Right lobe of liver (tissue), 6 donors: ENCODE measurements at regions not wholly inside any gene's neighbourhood (a gene's known extent, or its start where the extent isn't known, plus 50 kb on each side); places are given as distances from the start of the nearest gene placed in this dataset.

Source experiments
- ATAC-seq, 4 donors: fragments of 200-7000 bp; cut with Tn5 transposase; one replicate each; pipeline ENCODE4 v1.9.1; 2020; ENCODE audit warnings: mild to moderate bottlenecking in 4 of 4, moderate library complexity in 4 of 4
- DNase-seq, 3 donors: peaks; one replicate each; pipeline ENCODE4 v3.0.0-alpha.2; 2020
- H3K27ac ChIP-seq, 3 donors: fragments of 200-600 bp; one replicate each; pipeline ENCODE4 v1.8.0; 2022
- H3K27me3 ChIP-seq, 2 donors: fragments of 200-600 bp; one replicate each; pipeline ENCODE4 v1.8.0; 2022
- H3K36me3 ChIP-seq, 4 donors: fragments of 200-600 bp; sonication (generic) in 1 of 4; one replicate each; pipeline versions ENCODE4 v1.5.1 to v1.8.0; 2017 to 2022; ENCODE audit warnings: control low read depth in 1 of 4
- H3K4me1 ChIP-seq, 4 donors: fragments of 200-600 bp; sonication (generic) in 1 of 4; one replicate each; pipeline versions ENCODE4 v1.5.1 to v1.8.0; 2017 to 2022; ENCODE audit warnings: control low read depth in 1 of 4
- H3K4me3 ChIP-seq, 3 donors: fragments of 200-600 bp; one replicate each; pipeline ENCODE4 v1.8.0; 2022
- H3K9me3 ChIP-seq, 4 donors: fragments of 200-600 bp; sonication (generic) in 1 of 4; one replicate each; pipeline versions ENCODE4 v1.5.1 to v1.8.0; 2017 to 2022; ENCODE audit warnings: control low read depth in 1 of 4
- CTCF ChIP-seq, 4 donors: fragments of 200-600 bp in 3 of 4; fragments of 450-650 bp in 1 of 4; IDR thresholded peaks; one replicate each; pipeline versions ENCODE4 v1.5.1 to v1.8.0; 2016 to 2022; ENCODE audit warnings: antibody characterized with exemption in 4 of 4, mild to moderate bottlenecking in 2 of 4
- POLR2A ChIP-seq: fragments of 450-650 bp; IDR thresholded peaks from one replicate; pipeline ENCODE4 v1.6.1; 2017; ENCODE audit warnings: antibody characterized with exemption, mild to moderate bottlenecking
- WGBS: methylation state at CpG from one replicate; pipeline ENCODE4 v1.1.6; 2018; ENCODE audit warnings: low coverage, low lambda C conversion rate; ENCODE audit not compliant: insufficient coverage; ENCODE audit errors: missing lambda C conversion rate; 5-methylcytosine and 5-hydroxymethylcytosine counted together
- intact Hi-C, 2 donors: fragments of 100-400 bp; cut with DNase I; formaldehyde crosslinking; loops; one replicate each; pipeline versions ENCODE4 v1.11.2 to v1.14.1; 2022
- donor health status: DM: no; HTN: yes; CAD: no.
- donor health status: DM: no; HTN: no; CAD: no.
- donor health status: DM: no; HTN: no; CAD: no.
- donor health status: DM: no; HTN: yes; CAD: no.
- donor health status: DM: no; HTN: yes; CAD: no.

- Histone ChIP-seq H3K4me3 (no peak overlapping the region), H3K36me3 (no peaks in the 10 kb centered on the region), H3K9me3 (no peaks in the 10 kb centered on the region), H3K27ac (no peak overlapping the region), H3K27me3 (no peaks in the 10 kb centered on the region), H3K4me1 (no peaks in the 10 kb centered on the region)
- TF ChIP-seq POLR2A, result no peak
- 45% methylated on average over 2 of the region's 3 CpGs for WGBS
- intact Hi-C loops, result no loop called here
- no peak for DNase-seq
- ATAC-seq, result no peak
Observed at GRCh38 chr2:60371681-60372080, 181.8 kb downstream of the BCL11A start.

- no peaks in the 10 kb centered on the region for H3K9me3 ChIP-seq
- H3K4me3 ChIP-seq, result no peak overlapping the region
- WGBS, result 84% methylated on average over 8 of the region's 9 CpGs
- H3K36me3 ChIP-seq, result no peaks in the 10 kb centered on the region
- H3K4me1 ChIP-seq, result no peaks in the 10 kb centered on the region
- no peak overlapping the region for H3K27ac ChIP-seq
- TF ChIP-seq CTCF (IDR thresholded peaks at IDR 0.05), result no peak
- TF ChIP-seq POLR2A, result no peak
- no peak for ATAC-seq
- intact Hi-C loops, result no loop called here
- H3K27me3 ChIP-seq, result no peaks in the 10 kb centered on the region
- no peak for DNase-seq
Observed at GRCh38 chr2:60371219-60371618, 182.2 kb downstream of the BCL11A start.

- TF ChIP-seq POLR2A (no peak), CTCF (IDR thresholded peaks at IDR 0.05) (no peak)
- Histone ChIP-seq H3K9me3 (no peaks in the 10 kb centered on the region), H3K27ac (no peak overlapping the region), H3K4me3 (no peak overlapping the region), H3K36me3 (no peaks in the 10 kb centered on the region), H3K4me1 (no peaks in the 10 kb centered on the region), H3K27me3 (no peaks in the 10 kb centered on the region)
- ATAC-seq (no peak), DNase-seq (no peak)
- intact Hi-C loops, result no loop called here
- WGBS, result 20% methylated on average over 1 of the region's 4 CpGs
Observed at GRCh38 chr2:60370814-60371213, 182.6 kb downstream of the BCL11A start.

- H3K36me3 ChIP-seq, result no peaks in the 10 kb centered on the region
- TF ChIP-seq POLR2A, result no peak
- no peak for TF ChIP-seq CTCF (IDR thresholded peaks at IDR 0.05)
- no peak overlapping the region for H3K27ac ChIP-seq
- peak in 1 of 3 donors; percentile 20 for DNase-seq
- no peaks in the 10 kb centered on the region for H3K4me1 ChIP-seq
- H3K4me3 ChIP-seq, result no peak overlapping the region
- intact Hi-C loops, result no loop called here
- 73% methylated on average over 2 of the region's 2 CpGs for WGBS
- no peaks in the 10 kb centered on the region for H3K9me3 ChIP-seq
- no peak for ATAC-seq
- no peaks in the 10 kb centered on the region for H3K27me3 ChIP-seq
Observed at GRCh38 chr2:60368456-60368855, 185.0 kb downstream of the BCL11A start.

- Histone ChIP-seq H3K4me1 (no peaks in the 10 kb centered on the region), H3K27me3 (no peaks in the 10 kb centered on the region), H3K27ac (no peak overlapping the region), H3K36me3 (no peaks in the 10 kb centered on the region), H3K4me3 (no peak overlapping the region), H3K9me3 (no peaks in the 10 kb centered on the region)
- no peak for TF ChIP-seq POLR2A
- TF ChIP-seq CTCF (IDR thresholded peaks at IDR 0.05), result no peak
- intact Hi-C loops, result no loop called here
- ATAC-seq (peak in 1 of 4 donors; percentile 28), DNase-seq (peak in 1 of 3 donors; percentile 23)
- 44% methylated on average over 4 of the region's 4 CpGs for WGBS
Observed at GRCh38 chr2:60366135-60366712, 187.2 kb downstream of the BCL11A start.
